Stimulated activated CD8-positive, alpha-beta memory T cell treated with anti-CD3 and anti-CD28 coated beads, Interleukin-4, amount 100 ng/mL, for 4 hours (primary cell): ENCODE measurements at regions not wholly inside any gene's neighbourhood (a gene's known extent, or its start where the extent isn't known, plus 50 kb on each side); places are given as distances from the start of the nearest gene placed in this dataset.
"Not testable (repeated sequence)": the region's sequence is repeated elsewhere in the genome, so short reads cannot be mapped to it uniquely, and the experiment has no call there.

Source experiments
- DNase-seq, 2 donors: peaks; one replicate each; pipeline ENCODE4 v3.0.0-alpha.2; 2020; ENCODE audit warnings: low read depth in 2 of 2, low spot score in 1 of 2

GRCh38 chr12:62136496-62136895 is 123.7 kb upstream of the USP15 start:
- DNase-seq = no peak

GRCh38 chr12:62138527-62138926 is 121.7 kb upstream of the USP15 start:
- DNase-seq = no peak

GRCh38 chr12:62146318-62146717 is 113.9 kb upstream of the USP15 start:
- no peak for DNase-seq

- DNase-seq = no peak
These were observed 102.2 kb upstream of the USP15 start for GRCh38 chr12:62158013-62158412.

GRCh38 chr12:62158461-62159360 is 101.5 kb upstream of the USP15 start:
- DNase-seq = no peak

- DNase-seq = no peak
These were observed 98.0 kb upstream of the USP15 start for GRCh38 chr12:62162214-62162613.

GRCh38 chr12:62163368-62163767 is 96.8 kb upstream of the USP15 start:
- DNase-seq = no peak

- DNase-seq = no peak
These were observed 96.2 kb upstream of the USP15 start for GRCh38 chr12:62164036-62164435.

- DNase-seq = no peak
These were observed 93.7 kb upstream of the USP15 start for GRCh38 chr12:62166525-62166924.

- DNase-seq = no peak
These were observed 91.8 kb upstream of the USP15 start for GRCh38 chr12:62168411-62168810.

- no peak for DNase-seq
These were observed 90.0 kb upstream of the USP15 start for GRCh38 chr12:62170241-62170640.

- no peak for DNase-seq
These were observed 69.3 kb upstream of the USP15 start for GRCh38 chr12:62190689-62191490.

- no peak for DNase-seq
These were observed 68.6 kb upstream of the USP15 start for GRCh38 chr12:62191491-62192179.

GRCh38 chr12:62192180-62192902 is 67.9 kb upstream of the USP15 start:
- DNase-seq = no peak

GRCh38 chr12:62192903-62193250 is 67.3 kb upstream of the USP15 start:
- no peak for DNase-seq

GRCh38 chr12:62194031-62194430 is 66.2 kb upstream of the USP15 start:
- DNase-seq = no peak

- no peak for DNase-seq
These were observed 65.6 kb upstream of the USP15 start for GRCh38 chr12:62194616-62195015.

GRCh38 chr12:62196146-62196545 is 64.1 kb upstream of the USP15 start:
- no peak for DNase-seq

GRCh38 chr12:62202861-62203260 is 57.3 kb upstream of the USP15 start:
- not testable (repeated sequence) for DNase-seq

GRCh38 chr12:62205346-62205745 is 54.9 kb upstream of the USP15 start:
- no peak for DNase-seq

- no peak for DNase-seq
These were observed 53.0 kb upstream of the USP15 start for GRCh38 chr12:62207248-62207647.
